NCI-H345 (cell line): ENCODE measurements at regions not wholly inside any gene's neighbourhood (a gene's known extent, or its start where the extent isn't known, plus 50 kb on each side); places are given as distances from the start of the nearest gene placed in this dataset.

Experiments
- DNase-seq: peaks from one replicate; lab custom pipeline; 2025; lab: John Stamatoyannopoulos, UW

DNA sequence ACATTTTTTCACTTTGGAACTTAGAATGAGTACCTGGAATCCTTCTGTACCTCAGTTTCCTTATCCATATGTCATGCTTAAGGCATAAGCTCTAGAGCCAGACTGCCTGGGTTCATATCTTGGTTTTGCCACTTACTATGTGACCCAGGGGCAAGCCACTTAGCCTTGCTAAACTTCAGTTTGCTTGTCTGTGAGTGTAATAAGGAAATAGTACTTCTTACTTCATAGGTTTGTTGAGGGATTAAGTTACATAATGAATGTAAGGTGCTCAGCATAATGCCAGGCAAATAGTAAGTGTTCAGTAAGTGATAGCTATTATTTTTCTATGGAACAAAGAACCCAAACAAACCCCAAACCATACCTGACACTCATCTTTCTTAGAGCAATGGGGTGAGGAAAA lies 225.1 kb downstream of the BCAT1 start:
- DNase-seq, result no peak

DNA sequence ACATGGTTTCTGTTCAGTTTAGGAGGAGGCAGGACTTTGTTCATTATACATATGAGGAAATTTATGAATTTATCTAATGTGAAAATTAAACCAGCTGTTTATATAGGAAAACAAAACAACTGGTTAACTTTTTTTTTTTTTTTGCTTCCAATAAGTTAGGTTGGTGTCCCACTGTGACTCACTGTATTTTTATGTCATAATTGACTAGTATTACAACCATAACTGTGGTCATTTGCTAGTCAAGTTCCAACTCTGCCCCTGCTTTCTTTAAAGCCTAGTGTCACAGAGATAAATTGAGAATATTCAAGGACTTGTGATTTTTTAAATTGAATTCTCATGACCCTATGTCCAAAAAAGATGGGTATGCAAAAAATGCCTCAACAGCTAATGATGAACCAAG lies 227.7 kb downstream of the BCAT1 start:
- DNase-seq, result no peak

DNA sequence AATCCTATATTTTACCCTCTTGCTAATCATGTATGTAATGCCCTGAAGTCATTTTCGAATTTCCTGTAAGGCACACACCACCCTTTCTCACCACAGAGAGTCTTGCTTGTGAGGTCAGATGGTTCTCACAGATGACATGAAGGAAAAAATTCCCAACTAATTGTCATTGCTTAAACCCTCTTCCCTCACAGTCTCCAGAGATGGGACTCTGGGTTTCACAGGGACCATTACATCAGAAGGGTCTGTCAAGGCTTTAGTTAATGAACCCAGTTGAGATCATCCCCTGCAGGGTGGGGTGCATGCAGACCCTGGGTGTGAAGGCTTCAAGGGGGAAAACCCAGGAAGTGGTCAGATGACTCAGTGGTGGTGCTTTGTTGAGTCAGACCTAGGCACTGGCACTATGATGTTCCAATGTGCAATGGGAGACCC lies 229.6 kb downstream of the BCAT1 start:
- no peak for DNase-seq

DNA sequence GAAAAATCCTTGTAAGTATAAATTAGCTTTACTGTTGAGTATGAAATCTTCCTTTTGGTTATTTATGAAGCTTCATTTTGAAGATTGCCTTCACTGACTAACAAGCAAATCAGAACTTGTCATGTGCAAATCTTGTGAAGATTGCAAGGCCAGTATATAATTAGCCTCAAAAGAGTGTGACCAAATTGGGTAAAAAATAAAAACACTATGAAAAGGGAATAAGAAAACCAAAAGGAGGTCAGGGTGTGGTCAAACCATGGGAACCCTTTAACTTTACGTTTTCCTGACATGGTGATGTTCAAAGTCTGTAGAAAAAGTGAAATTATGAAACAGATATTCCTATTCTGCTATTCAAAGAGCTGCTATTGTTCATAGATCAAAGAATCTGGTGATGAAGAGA lies 230.3 kb downstream of the BCAT1 start:
- DNase-seq, result no peak

DNA sequence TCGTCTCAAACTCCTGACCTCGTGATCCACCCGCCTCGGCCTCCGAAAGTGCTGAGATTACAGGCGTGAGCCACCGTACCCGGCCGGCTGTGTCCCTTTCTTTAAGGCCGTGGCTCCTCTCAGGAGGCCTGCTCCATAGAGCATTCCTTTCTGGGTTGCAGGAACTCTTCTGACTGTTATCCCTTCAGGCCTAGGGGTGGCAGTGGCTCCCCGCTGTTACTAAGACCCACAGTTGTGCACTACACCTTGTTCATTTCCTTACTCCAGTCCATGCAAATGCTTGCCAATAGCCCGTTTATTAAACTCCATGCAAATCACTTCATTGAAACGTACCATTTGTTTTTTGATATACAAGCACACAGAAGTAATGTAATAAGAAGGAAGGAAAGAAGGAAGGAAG lies 234.7 kb downstream of the BCAT1 start:
- DNase-seq, result no peak

DNA sequence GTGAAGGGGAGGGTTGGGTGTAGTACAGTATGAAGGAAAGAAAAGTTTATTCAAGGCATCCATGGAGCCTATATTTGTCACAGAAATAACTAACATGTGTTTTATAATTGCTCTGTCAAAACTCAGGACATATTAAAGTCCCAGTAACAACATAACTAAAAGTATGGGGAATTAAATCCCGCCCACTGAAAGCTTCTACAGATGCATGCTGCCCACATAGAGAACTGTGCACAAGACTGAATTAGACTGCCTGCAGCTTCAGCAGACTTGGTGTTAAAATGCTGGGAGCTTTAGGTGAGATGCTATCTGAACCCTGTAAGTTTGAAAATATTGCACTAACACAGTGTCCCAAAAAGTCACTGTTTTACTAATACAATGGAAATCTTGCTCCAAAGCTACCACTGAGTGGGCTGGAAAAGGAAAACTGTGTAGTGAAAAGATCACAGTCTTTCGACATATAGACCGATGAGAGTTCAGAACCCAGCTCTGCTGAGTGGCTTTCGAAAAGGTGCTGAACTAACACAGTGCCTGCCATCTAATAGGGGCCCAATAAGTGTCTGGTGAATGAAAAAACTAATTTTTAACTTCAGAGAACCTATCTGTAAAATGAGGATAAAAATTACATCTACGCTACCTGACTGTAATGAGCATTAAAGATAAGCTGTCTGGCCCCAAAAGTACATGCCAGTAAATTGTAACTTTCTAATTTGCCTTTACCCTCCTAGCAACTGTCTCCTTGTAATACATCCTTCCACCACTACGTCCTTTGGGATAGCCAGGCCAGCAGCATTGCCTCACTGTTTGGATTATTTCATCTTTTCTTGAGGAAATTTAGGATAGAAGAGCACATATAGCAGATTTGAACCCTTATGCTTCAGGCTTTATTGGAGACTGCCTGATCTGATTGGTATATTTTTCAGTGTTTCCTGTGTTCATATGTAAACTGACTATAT lies 237.6 kb downstream of the BCAT1 start:
- no peak for DNase-seq

DNA sequence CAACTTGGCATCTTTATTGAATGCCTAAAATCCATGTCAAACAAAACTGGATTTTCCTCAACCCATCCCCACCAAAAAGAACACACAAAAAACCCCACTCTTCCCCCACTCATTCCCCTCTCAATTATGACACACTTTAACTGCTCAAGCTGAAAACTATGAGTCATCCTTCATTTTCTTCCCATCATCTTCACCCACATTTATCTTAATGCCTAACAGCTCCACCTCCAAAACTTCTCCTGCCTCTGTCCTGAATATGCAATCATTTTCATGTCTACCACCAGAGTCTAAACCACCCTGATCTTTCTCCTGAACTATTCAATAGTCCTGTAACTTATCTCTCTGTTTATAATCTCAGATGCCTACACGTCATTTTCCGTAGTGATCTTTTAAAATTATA lies 239.7 kb downstream of the BCAT1 start:
- DNase-seq, result no peak

DNA sequence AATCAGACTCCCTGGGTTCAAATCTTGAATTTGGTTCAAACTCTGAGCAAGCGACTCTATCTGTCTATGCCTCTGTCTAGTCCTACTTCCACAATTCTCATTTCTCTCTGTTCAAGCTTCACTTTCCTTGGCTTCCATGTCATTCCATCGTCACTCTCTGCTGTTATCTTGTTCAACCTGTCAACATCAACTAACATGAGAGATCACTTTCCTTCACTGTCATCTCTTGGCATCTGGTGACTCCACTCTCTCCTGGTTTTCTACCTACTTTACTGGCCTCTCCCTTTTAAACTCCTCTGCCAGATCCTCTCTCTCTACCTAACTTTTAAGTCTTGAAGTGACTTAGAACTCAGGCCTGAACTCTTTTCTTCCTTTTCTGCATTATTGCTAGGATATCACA lies 240.2 kb downstream of the BCAT1 start:
- DNase-seq, result no peak

DNA sequence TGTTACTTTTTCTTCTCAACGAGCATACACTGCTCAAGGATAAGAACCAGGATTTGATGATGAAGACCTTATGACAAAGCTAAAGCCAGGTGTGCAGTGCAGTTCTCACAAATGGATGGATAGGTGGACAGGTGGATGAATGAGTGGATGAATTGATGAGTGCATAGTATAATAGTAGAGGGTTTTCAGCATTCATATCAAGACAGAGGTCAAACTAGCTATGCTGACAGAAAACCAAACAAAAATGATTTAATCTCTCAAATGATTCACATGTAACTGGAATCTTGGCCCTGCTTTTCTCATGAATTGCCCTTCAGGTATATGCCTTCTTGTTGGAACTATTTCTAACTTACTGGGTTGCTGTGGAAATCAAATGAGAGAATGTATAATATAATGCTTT lies 240.9 kb downstream of the BCAT1 start:
- DNase-seq, result no peak

DNA sequence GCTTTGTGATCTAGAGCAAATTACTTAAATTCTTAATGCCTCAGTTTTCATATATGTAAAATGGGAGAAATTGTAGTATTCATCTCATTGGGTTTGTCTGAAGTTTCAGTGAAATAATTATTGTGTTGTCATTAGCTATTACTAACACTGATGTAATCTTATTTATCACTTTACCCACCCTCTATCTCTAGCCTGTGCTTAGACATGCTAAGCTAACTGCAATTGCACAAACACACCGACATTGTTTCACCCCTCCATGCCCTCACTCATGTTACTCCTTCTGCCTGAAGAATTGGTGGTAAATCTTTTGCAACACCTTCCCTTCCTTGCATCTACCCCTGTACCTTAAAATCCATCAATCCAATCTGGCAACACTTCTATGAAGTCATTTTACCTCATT lies 241.6 kb downstream of the BCAT1 start:
- no peak for DNase-seq

DNA sequence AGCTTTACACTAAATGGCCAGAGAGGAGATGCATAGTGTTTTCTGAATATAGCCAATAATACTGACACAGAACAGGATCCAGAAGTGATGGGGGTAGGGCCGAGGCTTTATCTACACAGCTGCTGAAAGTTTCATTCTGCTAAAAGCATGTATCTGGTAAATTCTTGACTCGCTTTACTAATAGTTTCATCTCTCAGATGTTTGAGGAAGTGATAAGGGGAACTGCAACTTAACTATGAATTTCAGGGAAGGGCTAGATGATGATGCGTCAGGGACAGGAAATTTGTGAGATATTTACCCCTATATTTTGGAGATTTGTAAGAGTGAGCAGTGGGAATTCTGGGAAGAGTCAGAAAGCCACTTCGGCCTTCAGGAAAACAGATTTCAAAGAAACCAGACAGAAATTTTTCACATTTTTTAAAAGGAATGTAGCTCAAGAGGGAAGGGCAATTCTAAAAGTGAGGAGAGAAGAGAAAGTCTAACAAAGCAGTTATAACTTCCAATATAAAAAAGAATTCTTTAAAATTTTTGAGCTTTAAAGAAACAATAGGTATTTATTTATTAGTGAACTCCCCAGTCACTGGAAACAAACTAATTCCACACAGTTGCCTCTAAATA lies 243.1 kb downstream of the BCAT1 start:
- no peak for DNase-seq

DNA sequence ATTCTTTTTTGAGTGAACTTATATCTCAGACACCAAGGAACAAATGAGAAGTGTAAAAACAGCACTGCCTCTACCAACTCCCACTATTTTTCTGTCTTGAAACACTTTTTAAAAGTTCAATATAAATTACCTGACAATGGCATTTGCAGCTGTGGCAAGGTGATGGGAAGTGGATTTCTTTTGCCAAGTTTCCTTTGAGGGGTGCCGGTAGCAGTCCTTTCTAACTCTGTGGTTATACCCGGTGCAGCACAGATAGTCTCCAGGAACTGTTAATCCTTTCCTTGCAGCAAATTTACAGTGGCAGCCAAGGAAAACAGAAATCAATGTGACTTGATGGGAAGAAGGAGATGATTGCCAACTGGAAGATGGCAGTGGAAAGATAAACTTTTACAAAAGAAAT lies 243.7 kb downstream of the BCAT1 start:
- DNase-seq, result no peak

DNA sequence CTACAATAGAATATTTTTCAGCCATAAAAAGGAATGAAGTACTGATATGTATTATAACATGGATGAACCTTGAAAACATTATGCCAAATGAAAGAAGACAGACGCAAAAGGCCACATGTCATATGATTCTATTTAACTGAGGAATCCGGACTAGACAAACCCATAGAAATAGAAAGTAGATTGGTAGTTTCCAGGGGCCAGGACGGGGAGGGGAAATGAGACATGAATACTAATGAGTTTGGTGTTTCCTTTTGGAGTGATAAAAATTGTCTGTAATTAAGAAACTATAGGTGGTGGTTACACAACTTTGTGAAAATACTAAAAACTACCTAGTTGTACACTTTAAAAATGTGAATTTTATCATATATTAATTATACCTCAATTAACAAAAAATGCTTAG lies 247.6 kb downstream of the BCAT1 start:
- no peak for DNase-seq

DNA sequence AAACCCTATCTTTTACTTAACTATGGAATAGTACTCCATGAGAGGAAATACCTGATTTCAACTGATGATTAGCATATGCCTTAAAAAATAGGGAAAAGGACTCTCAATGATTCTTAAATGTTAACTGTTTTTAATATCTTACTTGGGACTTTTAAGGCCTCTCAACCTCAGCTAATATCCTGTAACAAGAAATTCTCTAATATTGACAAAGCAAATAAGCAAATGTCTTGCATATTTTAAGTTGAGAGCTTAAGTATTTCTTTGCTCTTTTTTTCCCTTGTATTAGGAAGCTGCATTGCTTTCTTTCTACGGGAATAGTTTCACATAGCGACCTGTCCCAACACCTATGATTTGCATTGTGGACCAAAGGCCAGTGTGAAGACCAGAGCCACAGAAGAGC lies 249.9 kb downstream of the BCAT1 start:
- no peak for DNase-seq

DNA sequence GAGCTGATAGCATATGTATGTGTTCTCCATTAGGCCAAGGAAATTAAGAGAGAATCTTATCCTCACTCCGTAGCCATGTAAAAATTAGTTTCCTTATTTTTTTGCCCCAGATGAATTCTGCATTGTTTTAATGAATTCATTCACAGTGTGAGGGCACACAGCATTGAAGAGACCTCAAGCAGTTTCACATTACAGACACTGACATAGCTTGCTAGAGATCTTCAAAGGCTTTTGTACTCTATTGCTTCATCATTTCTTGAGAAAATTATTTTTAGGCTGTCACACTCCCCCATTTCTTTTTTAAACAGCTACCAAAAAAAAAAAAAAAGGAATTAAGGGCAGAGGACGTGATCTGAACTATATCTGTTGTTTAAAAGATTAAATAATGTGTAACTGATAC lies 251.1 kb downstream of the BCAT1 start:
- DNase-seq, result peak; percentile 0

DNA sequence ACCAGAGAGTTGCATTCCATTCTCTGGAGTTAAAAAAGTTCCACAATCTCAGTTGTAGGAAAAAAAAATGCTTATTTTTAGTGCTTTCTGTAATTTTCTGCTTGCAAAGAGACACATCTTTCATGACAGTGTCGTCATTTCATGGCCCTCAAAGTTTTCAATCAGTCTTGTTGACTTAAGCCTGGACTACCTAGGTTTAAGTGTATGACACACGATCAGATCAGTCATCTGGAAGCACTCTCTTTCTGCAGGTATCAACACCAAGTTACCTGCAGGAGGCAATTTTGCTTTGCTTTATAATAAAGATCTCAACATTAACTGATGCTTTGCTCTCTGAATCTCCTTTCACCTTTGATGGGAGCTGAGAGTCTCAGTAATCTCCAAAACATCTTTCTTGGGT lies 251.6 kb downstream of the BCAT1 start:
- DNase-seq, result no peak

DNA sequence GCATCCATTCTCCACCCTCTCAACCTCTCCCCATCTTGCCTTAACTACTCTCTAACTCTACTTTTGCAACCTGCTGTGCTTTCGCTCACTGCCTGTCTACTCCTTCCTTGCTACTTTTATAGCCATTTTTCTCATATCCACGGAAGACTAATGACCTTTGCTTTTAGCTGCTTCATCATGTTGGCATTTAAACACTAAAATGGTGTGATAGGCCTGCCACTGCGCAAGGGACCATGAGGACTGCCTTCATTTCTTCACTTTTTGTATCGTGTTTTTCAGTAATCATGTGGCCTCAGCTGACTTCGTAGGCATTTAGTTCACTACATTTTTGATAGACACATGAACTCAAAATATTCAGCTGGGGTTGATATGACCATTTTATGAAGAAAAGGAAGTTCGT lies 252.1 kb downstream of the BCAT1 start:
- no peak for DNase-seq

DNA sequence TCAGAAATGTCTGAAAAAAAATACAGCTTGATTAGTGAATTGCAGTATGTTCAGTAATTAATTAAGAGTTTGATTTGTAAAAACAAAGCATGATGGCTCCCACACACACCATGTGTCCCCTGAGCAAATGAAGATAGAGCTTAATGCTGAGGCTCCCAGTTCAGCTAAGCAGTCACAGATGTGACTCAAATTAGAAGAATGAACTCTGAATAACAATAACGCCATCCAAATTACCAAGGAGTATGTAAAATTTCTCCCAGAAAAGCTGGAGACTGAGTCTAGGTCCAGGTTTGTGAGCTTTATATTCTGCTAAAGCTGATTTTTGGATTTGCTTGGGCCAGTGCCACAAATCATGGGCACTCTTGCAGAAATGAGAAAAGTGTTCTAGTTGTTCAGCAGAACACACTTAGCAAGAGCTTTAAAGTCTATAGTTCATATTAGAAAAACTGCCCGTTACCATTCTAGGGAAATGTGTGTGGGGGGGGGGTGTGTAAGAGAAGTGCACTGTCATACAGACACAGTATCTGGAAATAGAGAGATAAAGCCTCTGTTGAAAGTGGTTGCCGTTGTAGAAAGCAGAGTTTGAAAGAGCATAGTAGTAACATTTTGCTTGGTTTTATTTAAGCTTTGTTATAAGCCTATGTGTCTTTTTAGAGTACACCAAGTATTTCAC lies 253.1 kb downstream of the BCAT1 start:
- DNase-seq, result no peak

DNA sequence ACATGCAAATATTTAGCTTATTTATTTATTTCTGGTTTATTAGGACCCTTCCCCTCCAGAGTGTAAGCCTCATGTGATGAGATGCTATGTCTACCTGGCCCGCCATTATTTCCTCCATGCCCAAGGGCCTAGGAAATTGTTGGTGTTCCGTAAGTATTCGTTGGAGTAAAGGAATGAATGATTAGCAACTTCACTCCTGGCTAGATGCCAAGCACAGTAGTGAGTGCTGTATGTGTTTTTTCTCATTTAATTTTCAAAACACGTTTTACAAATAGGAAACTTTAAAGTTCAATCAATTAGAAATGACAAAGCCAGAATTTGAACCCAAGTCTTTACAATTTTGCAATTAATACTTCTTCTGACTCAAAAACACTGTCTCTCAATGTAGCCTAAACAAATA lies 253.8 kb downstream of the BCAT1 start:
- DNase-seq, result no peak

DNA sequence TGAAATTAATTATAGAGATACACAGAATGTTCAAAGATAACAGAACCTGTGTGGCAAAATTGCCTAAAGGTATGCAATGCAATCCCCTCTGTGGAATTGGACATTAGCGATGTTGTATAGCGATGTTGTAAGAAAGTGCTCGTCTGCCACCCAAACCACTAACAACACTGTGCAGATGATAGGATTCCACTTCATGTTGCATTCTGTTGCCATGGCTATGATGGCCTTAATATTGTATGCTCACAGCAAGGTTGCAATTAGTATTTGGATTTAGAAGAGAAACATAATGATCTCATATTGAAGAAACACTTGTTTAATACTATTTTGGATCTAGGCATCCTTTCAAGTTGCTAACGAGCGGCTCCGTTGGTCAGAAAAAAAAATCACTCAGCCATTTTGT lies 260.3 kb downstream of the BCAT1 start:
- DNase-seq, result no peak

DNA sequence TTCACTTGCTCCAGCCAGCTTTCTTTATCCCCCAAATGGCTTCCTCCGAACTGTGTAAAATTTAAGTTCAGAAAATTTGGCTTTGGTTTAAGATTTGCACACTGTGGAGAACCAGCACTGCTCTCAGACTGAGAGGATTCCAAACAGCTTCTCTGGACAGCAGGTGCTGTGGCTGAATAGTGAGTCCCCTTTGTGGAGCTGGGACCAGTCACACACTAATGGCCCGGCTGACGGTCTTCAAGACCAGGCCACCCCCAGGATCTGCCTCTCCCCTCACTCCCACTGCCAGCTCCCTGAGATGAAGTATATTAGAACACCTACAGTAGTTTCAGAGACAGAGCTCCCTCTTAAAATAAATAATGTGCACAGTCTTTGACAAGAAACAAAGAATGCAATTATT lies 267.3 kb downstream of the BCAT1 start:
- no peak for DNase-seq

DNA sequence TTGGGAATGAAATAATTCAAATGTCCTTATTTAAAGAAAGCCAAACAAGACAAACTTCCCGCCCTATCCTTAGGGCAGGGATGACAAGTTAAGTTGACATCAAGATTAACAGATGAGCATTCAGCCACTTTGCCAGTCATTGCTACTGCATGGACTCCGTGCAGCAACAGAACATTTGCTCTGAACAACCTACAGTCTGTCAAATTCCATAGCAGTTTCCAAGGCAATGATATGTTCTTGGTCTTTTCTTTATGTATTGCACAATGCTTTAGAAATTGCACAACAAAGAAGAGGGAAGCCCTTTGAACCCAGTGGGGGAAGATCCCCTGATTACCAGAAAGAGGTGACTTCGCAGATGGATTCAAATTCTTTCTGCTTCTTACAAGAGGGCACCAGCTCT lies 269.8 kb downstream of the BCAT1 start:
- no peak for DNase-seq

DNA sequence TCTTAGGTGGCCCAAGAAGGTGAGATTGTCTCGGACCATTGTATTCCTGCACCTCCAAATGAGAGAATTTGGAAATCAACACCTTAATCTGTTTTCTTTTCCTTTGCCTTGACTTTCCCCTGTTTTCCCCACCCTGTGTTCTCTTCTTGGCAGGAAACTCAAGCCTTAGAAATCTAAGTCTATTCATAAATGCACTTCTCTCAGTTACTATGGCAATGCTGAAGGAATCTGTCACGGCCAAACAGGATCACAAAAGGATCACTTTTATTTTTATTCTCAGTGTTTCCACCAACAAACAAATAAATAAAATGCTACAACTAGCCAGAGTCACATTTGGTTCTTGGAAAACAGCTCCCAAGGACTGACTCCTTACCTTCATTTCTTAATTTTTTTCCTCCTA lies 270.5 kb downstream of the BCAT1 start:
- DNase-seq, result no peak
